ENCODE measurements at regions not wholly inside any gene's neighbourhood (a gene's known extent, or its start where the extent isn't known, plus 50 kb on each side); places are given as distances from the start of the nearest gene placed in this dataset.

DNA sequence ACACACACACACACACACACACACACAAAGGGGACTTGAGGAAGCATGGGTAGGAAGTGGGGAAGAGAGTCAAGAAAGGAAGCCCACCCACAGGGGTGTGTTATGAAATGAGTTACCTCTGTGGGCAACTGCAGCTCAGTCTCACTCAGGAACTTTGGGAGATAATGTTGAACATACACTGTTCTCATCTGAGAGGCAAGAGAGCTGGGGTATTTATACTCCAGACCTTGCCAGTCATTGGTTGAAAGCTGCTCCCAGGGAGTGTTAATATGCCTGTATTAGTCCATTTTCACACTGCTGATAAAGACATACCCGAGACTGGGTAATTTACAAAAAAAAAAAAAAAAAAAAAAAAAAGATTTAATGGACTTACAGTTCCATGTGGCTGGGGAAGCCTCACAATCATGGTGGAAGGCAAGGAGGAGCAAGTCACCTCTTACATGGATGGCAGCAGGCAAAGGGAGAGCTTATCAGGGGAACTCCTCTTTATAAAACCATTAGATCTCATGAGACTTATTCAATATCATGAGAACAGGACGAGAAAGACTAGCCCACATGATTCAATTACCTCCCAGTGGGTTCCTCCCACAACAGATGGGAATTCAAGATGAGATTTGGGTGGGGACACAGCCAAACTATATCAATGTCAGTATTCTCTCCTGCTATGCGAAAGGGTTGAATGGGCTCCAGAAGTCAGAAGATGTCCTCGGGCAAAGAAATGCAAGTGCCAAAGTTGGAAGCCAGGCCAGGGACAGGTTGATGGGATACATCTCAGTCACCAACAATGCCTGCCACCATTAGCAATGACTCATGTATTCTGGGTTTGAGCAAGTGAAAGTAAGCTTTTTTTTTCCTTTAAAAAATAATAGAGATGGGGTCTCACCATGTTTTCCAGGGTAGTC, 270.5 kb downstream of the MRTFB start:
- intact Hi-C loops (cut with micrococcal nuclease): no loop called here

DNA sequence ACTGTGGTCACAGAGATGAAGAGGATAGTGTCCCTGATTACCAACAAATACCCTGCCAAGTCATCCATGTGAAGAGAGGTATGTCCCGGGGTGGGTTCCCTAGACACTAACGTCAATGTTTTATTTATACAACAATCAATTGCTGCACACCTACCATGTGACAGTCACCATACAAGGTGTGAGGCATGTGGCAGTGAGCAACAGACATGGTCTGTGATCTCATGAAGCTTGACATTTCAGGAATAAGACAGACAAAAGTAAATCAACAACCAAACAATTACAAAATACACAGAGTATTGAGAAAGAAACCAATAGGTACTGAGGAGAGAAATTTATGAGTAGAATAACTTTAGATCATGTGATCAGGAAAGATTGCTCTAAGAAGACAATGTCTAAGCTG, 268.6 kb downstream of the MRTFB start:
- CTCF ChIA-PET: no interaction called here
- H3K36me3 Mint-ChIP-seq (ENCODE audit: low read depth): no peaks in the 10 kb centered on the region
- no peaks in the 10 kb centered on the region for H3K4me1 Mint-ChIP-seq (ENCODE audit: low read depth)
- no peak overlapping the region for H3K4me3 Mint-ChIP-seq
- DNase-seq (no peak), ATAC-seq (no peak)
- H3K9me3 Mint-ChIP-seq: peaks cover 11% of the 10 kb centered on the region
- intact Hi-C loops (cut with micrococcal nuclease): no loop called here
- no peak overlapping the region for H3K27ac Mint-ChIP-seq
- peaks cover 2% of the 10 kb centered on the region for H3K27me3 Mint-ChIP-seq
- TF ChIP-seq, protein P1, sequence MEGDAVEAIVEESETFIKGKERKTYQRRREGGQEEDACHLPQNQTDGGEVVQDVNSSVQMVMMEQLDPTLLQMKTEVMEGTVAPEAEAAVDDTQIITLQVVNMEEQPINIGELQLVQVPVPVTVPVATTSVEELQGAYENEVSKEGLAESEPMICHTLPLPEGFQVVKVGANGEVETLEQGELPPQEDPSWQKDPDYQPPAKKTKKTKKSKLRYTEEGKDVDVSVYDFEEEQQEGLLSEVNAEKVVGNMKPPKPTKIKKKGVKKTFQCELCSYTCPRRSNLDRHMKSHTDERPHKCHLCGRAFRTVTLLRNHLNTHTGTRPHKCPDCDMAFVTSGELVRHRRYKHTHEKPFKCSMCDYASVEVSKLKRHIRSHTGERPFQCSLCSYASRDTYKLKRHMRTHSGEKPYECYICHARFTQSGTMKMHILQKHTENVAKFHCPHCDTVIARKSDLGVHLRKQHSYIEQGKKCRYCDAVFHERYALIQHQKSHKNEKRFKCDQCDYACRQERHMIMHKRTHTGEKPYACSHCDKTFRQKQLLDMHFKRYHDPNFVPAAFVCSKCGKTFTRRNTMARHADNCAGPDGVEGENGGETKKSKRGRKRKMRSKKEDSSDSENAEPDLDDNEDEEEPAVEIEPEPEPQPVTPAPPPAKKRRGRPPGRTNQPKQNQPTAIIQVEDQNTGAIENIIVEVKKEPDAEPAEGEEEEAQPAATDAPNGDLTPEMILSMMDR (IDR thresholded peaks at IDR 0.05): no peak
- POLR2A ChIA-PET: no interaction called here

More for the DNA sequence above, 270.5 kb downstream of the MRTFB start:
- Mint-ChIP-seq H3K27ac (no peak overlapping the region), H3K4me3 (no peak overlapping the region), H3K36me3 (ENCODE audit: low read depth) (no peaks in the 10 kb centered on the region), H3K9me3 (peaks cover 11% of the 10 kb centered on the region), H3K4me1 (ENCODE audit: low read depth) (no peaks in the 10 kb centered on the region), H3K27me3 (peaks cover 2% of the 10 kb centered on the region)
- CTCF ChIA-PET: interaction anchor here (1.2 kb wide), 1 partner anchor 52 kb away, joined by 4 read pairs; no protein-coding TSS in a partner anchor
- TF ChIP-seq, protein P1 (IDR thresholded peaks at IDR 0.05): no peak
- ATAC-seq (no peak), DNase-seq (no peak)
- POLR2A ChIA-PET: no interaction called here

DNA sequence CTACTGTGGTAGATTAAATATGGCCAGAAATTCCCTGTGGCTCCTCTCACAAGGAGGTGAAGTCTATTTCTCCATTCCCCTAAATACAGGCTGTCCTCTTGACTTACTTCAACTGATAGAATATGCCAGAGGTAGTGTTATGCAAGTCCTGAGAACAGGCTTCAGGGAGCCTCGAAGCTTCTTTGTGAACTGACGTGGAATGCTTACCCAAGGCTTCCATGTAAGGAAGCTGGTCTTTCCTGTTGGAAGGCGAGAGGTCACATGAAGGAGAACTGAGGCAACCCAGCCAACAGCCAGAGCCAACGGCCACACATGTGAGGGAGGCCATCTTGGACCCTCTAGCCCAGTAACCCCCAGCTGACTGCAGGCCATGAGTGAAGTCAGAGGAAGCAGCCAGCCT, 267.9 kb downstream of the MRTFB start:
- TF ChIP-seq, protein P1 (IDR thresholded peaks at IDR 0.05): no peak
- ChIA-PET POLR2A (no interaction called here), CTCF (no interaction called here)
- DNase-seq (no peak), ATAC-seq (no peak)
- H3K27ac Mint-ChIP-seq: no peak overlapping the region
- H3K4me3 Mint-ChIP-seq: no peak overlapping the region
- no peaks in the 10 kb centered on the region for H3K27me3 Mint-ChIP-seq
- H3K4me1 Mint-ChIP-seq (ENCODE audit: low read depth): no peaks in the 10 kb centered on the region
- no peaks in the 10 kb centered on the region for H3K36me3 Mint-ChIP-seq (ENCODE audit: low read depth)
- peaks cover 11% of the 10 kb centered on the region for H3K9me3 Mint-ChIP-seq
- intact Hi-C loops (cut with micrococcal nuclease): no loop called here

DNA sequence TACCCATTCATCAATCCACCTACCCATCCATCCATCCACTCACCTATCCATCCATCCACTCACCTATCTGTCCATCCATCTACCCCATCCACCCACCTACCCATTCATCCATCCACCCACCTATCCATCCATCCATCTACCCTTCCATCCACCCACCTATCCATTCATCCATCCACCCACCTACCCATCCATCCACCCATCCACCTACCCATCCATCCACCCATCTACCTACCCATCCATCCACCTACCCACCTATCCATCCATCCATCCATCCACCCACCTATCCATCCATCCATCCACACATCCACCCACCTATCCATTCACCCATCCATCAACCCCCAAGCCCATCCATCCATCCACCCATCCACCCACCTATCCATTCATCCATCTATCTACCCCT, 267.1 kb downstream of the MRTFB start:
- TF ChIP-seq, protein P1 (IDR thresholded peaks at IDR 0.05): no peak
- intact Hi-C loops (cut with micrococcal nuclease): no loop called here
- ChIA-PET POLR2A (no interaction called here), CTCF (no interaction called here)
- Mint-ChIP-seq H3K9me3 (peaks cover 11% of the 10 kb centered on the region), H3K27ac (no peak overlapping the region), H3K4me3 (no peak overlapping the region), H3K27me3 (no peaks in the 10 kb centered on the region), H3K36me3 (ENCODE audit: low read depth) (no peaks in the 10 kb centered on the region), H3K4me1 (ENCODE audit: low read depth) (no peaks in the 10 kb centered on the region)
- DNase-seq (no peak), ATAC-seq (no peak)

DNA sequence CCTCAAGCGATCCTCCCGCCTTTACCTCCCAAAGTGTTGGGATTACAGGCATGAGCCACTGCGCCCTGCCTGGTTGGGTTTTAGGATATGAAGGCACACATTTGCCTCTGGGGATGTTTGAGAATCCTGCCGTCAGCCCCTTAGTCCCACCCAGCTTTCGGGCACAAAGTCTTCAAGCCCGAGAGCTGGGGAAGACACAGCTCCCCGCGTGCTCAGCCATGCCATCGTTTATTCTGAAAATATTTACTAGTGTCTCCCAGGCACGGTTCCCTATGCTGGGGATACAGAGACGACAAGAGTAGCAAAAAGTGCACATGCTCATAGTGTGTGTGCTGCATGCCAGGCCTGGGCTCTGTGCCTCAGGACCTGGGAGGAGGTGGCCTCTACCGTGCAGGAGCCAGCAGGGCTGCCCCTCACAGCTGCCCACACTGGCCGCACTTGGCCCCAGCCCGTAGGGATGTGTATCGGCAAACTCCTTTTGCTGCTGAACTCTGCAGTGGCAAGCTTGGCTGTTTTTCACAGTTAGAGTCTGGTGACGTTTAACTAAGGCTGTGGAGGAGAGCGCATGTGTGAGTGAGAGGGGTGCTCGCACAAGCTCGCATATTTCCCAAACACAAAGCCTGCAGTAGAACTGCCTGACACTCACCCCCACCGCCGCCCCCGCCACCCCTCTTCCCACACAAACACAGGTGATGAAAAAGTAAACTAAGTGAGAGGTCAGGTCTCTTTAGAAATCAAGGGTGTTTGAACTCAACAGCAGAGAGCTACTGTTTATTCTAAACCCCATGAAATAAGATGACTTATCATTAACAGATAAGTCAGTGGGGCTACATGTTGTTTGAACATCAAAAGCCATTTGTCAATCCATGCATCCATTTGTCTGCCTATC, 266.4 kb downstream of the MRTFB start:
- ATAC-seq: no peak
- intact Hi-C loops (cut with micrococcal nuclease): no loop called here
- H3K4me1 Mint-ChIP-seq (ENCODE audit: low read depth): no peaks in the 10 kb centered on the region

More for the DNA sequence above, 266.4 kb downstream of the MRTFB start:
- no peak for DNase-seq
- Mint-ChIP-seq H3K27me3 (no peaks in the 10 kb centered on the region), H3K4me3 (no peak overlapping the region), H3K27ac (no peak overlapping the region), H3K36me3 (ENCODE audit: low read depth) (no peaks in the 10 kb centered on the region), H3K9me3 (peaks cover 5% of the 10 kb centered on the region)
- ChIA-PET CTCF (no interaction called here), POLR2A (no interaction called here)
- TF ChIP-seq, protein P1 (IDR thresholded peaks at IDR 0.05): no peak
